Cardiac muscle cell (in vitro differentiated cells and primary cell): ENCODE measurements at regions not wholly inside any gene's neighbourhood (a gene's known extent, or its start where the extent isn't known, plus 50 kb on each side); places are given as distances from the start of the nearest gene placed in this dataset.

Source experiments
- DNase-seq, 2 donors: peaks; one replicate each; pipeline versions ENCODE4 v3.0.0 to v3.0.0-alpha.2; 2010 to 2017; ENCODE audit warnings: low read depth in 1 of 2, low spot score in 1 of 2
- H3K27ac ChIP-seq: fragments of 200-600 bp; sonication (generic); 2 replicates; pipeline ENCODE4 v1.5.1; 2016
- H3K27me3 ChIP-seq: fragments of 200-600 bp; sonication (generic); 2 replicates; pipeline ENCODE4 v1.6.0; 2016; ENCODE audit warnings: control low read depth
- H3K36me3 ChIP-seq: fragments of 200-600 bp; sonication (generic); 2 replicates; pipeline ENCODE4 v1.5.1; 2016; ENCODE audit warnings: control low read depth
- H3K4me1 ChIP-seq: fragments of 200-600 bp; sonication (generic); 2 replicates; pipeline ENCODE4 v1.8.1; 2017; ENCODE audit warnings: low read depth, mild to moderate bottlenecking, mixed run types
- H3K4me3 ChIP-seq: fragments of 200-600 bp; sonication (generic); 2 replicates; pipeline ENCODE4 v1.5.1; 2016; ENCODE audit warnings: mild to moderate bottlenecking
- H3K9me3 ChIP-seq: fragments of 200-600 bp; sonication (generic); 2 replicates; pipeline ENCODE4 v1.5.1; 2017; ENCODE audit warnings: low read depth, mild to moderate bottlenecking, control low read depth
- TF ChIP-seq, protein P1 (sequence below): IDR thresholded peaks from 2 replicates; pipeline ENCODE4 v1.5.1; 2012; ENCODE audit warnings: low read depth, mild to moderate bottlenecking, low read length

DNA sequence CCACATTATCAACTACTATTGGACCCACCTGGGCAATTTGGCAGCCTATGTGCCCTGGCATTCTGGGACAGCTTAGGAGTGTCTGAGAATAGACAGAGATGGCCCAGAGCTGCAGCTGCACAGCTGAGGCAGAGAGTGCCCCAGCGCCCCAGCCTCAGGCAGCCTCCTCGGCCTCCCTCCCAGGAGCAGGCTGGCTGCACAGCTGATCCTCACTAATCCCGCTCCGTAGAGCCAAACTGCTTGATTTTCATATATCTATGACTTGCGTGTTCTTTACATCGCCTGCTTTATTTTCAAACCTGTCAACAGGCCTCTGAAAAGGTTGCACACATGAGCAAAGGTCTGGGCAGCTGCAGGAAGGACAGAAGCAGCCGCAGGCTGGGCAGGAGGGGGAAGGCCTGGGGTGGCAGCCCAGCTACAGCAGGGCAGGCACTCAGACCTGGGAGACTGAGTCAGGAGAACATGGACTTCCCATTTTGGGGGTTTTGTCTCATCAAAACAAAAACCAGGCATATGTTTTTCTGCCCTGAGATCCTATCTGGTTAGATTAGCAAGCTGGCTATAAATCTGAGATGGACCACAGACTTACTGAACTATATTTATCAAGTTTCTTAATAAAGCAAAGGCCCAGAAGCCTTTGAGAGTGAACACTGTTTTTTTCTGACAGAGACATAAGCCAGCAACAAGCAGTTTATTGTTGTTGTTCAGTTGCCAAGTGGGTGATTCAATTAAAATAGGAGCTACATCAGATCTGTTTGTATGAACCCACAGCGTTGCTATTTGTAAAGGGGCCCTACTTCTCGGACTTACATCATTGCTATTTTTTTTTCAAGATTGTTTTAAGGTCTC lies 301.8 kb upstream of the DUSP10 start:
- Histone ChIP-seq H3K4me1 (peaks cover 36% of the 10 kb centered on the region), H3K9me3 (no peaks in the 10 kb centered on the region), H3K4me3 (no peak overlapping the region), H3K27ac (peak overlapping the region; percentile 48), H3K36me3 (no peaks in the 10 kb centered on the region), H3K27me3 (no peaks in the 10 kb centered on the region)
- TF ChIP-seq, protein P1, sequence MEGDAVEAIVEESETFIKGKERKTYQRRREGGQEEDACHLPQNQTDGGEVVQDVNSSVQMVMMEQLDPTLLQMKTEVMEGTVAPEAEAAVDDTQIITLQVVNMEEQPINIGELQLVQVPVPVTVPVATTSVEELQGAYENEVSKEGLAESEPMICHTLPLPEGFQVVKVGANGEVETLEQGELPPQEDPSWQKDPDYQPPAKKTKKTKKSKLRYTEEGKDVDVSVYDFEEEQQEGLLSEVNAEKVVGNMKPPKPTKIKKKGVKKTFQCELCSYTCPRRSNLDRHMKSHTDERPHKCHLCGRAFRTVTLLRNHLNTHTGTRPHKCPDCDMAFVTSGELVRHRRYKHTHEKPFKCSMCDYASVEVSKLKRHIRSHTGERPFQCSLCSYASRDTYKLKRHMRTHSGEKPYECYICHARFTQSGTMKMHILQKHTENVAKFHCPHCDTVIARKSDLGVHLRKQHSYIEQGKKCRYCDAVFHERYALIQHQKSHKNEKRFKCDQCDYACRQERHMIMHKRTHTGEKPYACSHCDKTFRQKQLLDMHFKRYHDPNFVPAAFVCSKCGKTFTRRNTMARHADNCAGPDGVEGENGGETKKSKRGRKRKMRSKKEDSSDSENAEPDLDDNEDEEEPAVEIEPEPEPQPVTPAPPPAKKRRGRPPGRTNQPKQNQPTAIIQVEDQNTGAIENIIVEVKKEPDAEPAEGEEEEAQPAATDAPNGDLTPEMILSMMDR: no peak
- peak in 1 of 2 donors; percentile 94 for DNase-seq

DNA sequence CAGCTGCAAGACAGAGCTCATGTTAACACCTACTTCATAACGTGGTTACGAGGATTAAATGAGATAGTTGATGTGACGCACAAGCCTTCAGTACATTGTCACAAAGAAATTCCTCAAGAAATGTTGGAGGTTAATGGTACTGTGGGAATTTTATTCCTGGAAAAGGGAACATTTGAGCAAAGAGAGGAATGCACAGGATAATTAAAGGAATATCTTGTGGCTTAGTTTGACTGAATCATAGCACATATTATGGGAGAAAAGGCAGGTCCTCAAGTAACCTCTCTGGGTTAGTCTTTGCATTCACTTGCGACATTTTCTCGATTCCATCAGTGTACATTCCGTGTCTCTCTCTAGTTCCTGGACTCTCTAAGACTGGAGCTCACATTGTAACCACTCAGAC lies 300.2 kb upstream of the DUSP10 start:
- Histone ChIP-seq H3K4me3 (no peak overlapping the region), H3K27ac (no peak overlapping the region), H3K9me3 (no peaks in the 10 kb centered on the region), H3K27me3 (no peaks in the 10 kb centered on the region), H3K36me3 (no peaks in the 10 kb centered on the region), H3K4me1 (peaks cover 45% of the 10 kb centered on the region)
- TF ChIP-seq, protein P1: no peak
- peak in 1 of 2 donors; percentile 13 for DNase-seq

GRCh38 chr1:222040955-222041354 lies 299.1 kb upstream of the DUSP10 start:
- no peaks in the 10 kb centered on the region for H3K9me3 ChIP-seq
- H3K36me3 ChIP-seq: no peaks in the 10 kb centered on the region
- H3K4me1 ChIP-seq: peaks cover 51% of the 10 kb centered on the region
- no peak overlapping the region for H3K27ac ChIP-seq
- TF ChIP-seq, protein P1: no peak
- H3K4me3 ChIP-seq: no peak overlapping the region
- H3K27me3 ChIP-seq: no peaks in the 10 kb centered on the region
- DNase-seq: no peak

DNA sequence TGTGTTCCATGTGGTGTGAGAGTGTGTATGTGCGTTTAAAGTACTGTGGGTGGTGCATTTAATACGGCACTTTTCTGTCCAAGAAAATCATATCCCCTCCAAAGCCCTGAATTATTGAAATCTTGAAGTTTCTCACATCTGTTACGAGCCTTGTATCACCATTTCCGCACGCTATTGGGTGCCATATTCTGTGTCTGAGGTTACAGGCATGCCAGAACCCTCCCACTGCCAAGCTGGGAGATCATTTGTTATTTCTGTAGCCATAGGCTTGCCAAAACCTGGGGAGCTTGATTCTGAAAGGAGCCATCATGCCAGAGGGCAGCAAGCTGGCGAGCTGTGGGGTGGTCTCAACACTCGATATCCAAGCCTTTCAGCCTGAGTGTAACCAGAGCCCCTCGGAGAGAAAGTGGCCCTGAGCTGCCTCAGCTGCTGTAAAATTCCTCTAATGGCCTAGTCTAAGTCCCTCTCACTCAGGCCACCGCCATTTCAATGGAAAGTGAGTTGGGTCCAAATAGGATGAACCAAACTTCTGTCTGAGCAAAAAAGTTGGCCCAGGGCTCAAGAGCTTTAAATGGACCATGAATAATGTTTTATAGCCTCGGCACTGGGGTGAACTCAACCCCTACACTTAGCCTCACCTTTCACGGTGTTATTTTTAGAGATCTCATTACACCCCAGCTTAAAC lies 298.4 kb upstream of the DUSP10 start:
- Histone ChIP-seq H3K9me3 (no peaks in the 10 kb centered on the region), H3K27ac (no peak overlapping the region), H3K4me1 (peaks cover 51% of the 10 kb centered on the region), H3K4me3 (no peak overlapping the region), H3K27me3 (no peaks in the 10 kb centered on the region), H3K36me3 (no peaks in the 10 kb centered on the region)
- no peak for DNase-seq
- TF ChIP-seq, protein P1: no peak

GRCh38 chr1:222038971-222039370 lies 297.1 kb upstream of the DUSP10 start:
- no peak for DNase-seq
- no peaks in the 10 kb centered on the region for H3K27me3 ChIP-seq
- peak overlapping the region; percentile 27 for H3K27ac ChIP-seq
- H3K4me3 ChIP-seq: no peak overlapping the region
- H3K36me3 ChIP-seq: no peaks in the 10 kb centered on the region
- no peaks in the 10 kb centered on the region for H3K9me3 ChIP-seq
- peaks cover 46% of the 10 kb centered on the region for H3K4me1 ChIP-seq
- TF ChIP-seq, protein P1: no peak
